Upper lobe of left lung (tissue), 4 donors: ENCODE measurements at regions not wholly inside any gene's neighbourhood (a gene's known extent, or its start where the extent isn't known, plus 50 kb on each side); places are given as distances from the start of the nearest gene placed in this dataset.

Experiments used
- CTCF ChIP-seq, 6 experiments: fragments of 450-650 bp in 4 of 6; fragments of 200-600 bp in 2 of 6; sonication (generic) in 2 of 6; IDR thresholded peaks; one replicate each; pipeline ENCODE4 v1.5.1; 2016 to 2019; ENCODE audit warnings: antibody characterized with exemption in 6 of 6
- POLR2A ChIP-seq, 4 donors: fragments of 450-650 bp; IDR thresholded peaks; one replicate each; pipeline ENCODE4 v1.5.1; 2016 to 2017; ENCODE audit warnings: antibody characterized with exemption in 4 of 4, mild to moderate bottlenecking in 2 of 4
- POLR2AphosphoS5 ChIP-seq, 2 donors: sonication (generic); formaldehyde crosslinking; IDR thresholded peaks; one replicate each; pipeline ENCODE4 v1.5.1; 2017; ENCODE audit warnings: antibody characterized with exemption in 2 of 2

GRCh38 chr6:102309700-102310099 is 916.2 kb downstream of the GRIK2 start:
- TF ChIP-seq POLR2A (IDR thresholded peaks at IDR 0.05) = no peak
- TF ChIP-seq CTCF (IDR thresholded peaks at IDR 0.05) = no peak
- no peak for TF ChIP-seq POLR2AphosphoS5 (IDR thresholded peaks at IDR 0.05)
